ENCODE measurements at regions not wholly inside any gene's neighbourhood (a gene's known extent, or its start where the extent isn't known, plus 50 kb on each side); places are given as distances from the start of the nearest gene placed in this dataset.
A peak's percentile ranks its signal among the peaks of the same experiment; 100 is the strongest.

DNA sequence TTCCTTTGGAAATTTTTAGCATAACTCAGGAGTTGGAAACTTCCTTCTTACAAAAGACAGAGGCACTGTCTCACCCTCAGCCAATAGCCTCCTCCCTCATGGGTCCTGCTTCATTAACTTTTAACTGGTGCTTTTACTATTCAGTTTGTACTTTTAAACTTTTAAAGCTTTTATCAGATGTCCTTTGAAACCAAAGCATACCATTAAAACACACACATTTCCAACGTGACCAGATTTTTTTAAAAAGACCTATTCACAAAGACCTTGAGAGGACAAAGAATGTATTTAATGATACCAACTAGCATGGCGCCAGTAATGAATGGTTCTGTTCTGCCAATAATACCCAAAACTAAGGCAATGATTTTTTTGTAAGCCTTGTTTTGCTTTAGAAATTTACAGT is 173.6 kb upstream of the EEA1 start:
- no peak for DNase-seq (ENCODE audit: low read depth in 2 of 2)

DNA sequence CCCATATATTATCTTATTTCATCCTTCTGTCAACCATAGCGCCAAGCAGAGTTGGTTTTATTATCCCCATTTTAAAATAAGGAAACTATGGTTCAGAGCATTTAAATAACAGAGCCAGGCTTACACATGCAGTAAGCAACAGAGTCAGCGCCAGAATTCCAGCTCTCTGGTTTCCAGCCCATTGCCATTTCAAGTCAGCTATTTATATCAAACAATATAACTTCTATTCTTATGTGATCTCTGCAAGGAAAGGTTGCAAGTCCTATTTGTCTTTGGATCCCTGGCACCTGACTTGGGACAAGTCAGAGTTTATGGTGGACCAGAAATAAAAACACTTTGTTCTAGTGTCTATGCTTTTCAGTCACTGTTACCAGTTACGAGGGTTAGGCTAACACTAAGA is 174.1 kb upstream of the EEA1 start:
- DNase-seq (ENCODE audit: low read depth in 2 of 2), result no peak

DNA sequence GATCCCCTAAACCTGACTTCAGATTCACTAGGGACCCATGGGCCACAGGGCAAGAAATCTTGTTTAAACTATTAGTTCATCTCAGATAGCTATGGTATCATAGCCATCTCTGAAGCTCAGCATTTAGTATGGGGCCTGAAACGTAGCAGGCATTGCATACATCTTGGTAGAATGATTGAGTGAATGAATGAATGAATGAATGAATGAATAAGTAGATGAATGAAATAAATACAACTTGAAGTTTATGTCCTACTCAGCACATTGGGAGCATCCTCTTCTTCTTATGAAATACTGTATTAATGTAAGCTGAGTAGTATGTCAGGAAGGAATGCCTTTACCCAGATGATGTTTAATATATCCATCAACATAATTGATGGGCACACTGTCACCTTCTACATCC is 175.4 kb upstream of the EEA1 start:
- no peak for DNase-seq (ENCODE audit: low read depth in 2 of 2)

DNA sequence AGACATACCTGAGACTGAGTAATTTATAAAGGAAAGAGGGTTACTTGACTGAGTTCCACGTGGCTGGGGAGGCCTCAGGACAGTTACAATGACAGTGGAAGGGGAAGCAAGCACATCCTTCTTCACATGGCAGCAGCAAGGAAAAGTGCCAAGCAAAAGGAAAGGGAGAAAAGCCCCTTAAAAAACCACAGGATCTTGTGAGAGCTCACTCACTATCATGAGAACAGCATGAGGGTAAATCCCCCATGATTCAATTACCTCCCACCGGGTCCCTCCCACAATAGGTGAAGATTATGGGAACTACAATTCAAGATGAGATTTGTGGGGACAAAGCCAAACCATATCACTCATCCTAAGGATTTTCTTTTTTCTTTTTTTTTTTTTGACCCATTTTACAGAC is 177.8 kb upstream of the EEA1 start:
- no peak for DNase-seq (ENCODE audit: low read depth in 2 of 2)

- no peak for DNase-seq (ENCODE audit: low read depth in 2 of 2)
Observed at GRCh38 chr12:93107514-93108312, 178.6 kb upstream of the EEA1 start.

DNA sequence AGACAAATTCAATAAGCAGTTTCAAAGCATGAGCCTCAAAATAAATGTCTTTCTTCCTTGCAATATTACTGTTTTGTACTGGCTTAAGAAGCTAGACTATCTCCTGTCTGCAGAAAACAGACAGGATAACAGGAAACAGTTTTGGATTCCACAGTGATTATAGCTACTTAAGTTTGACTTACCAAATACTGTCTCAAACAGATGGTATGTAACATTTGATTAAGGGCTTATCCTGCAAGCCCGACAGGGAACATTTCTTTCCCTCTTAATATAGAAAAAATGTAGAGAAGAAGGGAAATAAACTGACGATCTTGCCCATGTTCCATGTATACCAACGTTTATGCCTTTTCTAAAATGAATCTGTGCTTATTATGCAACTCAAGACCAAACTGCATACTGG is 179.9 kb upstream of the EEA1 start:
- peak in 1 of 2 donors; percentile 63 for DNase-seq (ENCODE audit: low read depth in 2 of 2)

DNA sequence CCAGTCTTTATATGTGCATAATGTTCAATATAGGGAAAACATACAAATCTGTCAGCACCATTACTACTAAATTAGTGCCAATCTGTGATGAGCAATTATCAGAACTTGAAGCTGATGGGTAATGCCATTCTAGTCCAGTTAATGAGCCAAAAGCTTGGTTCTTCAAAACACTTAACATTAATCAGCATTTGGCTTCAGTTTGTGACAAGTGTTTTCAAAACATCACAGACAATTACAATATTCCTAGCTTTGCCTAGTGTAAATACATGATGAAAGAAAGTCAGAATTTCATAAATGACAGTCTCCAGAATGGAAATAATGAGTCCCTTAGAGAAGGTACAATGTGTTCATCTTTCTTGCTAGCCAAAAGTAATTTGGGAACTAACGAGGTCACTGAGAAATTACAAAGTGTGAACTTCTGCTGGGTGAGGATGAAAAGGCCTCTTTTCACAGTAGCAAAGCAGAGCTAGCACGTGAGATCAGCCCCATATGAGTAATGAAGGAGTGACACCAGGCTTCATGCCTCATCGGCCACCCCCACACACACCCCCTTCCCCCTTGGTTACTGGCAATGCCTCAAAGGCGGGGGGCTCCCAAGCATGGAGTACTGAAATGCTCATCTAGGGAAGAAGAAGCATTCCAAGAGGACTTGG is 180.6 kb upstream of the EEA1 start:
- DNase-seq (ENCODE audit: low read depth in 2 of 2), result no peak

GRCh38 chr12:93111773-93112172 is 182.7 kb upstream of the EEA1 start:
- DNase-seq (ENCODE audit: low read depth in 2 of 2), result peak in 1 of 2 donors; percentile 98

GRCh38 chr12:93113317-93114006 is 184.4 kb upstream of the EEA1 start:
- DNase-seq (ENCODE audit: low read depth in 2 of 2), result peak in 1 of 2 donors; percentile 93

- no peak for DNase-seq (ENCODE audit: low read depth in 2 of 2)
Observed at GRCh38 chr12:93115198-93115601, 186.1 kb upstream of the EEA1 start.

- DNase-seq (ENCODE audit: low read depth in 2 of 2), result peak in 1 of 2 donors; percentile 68
Observed at GRCh38 chr12:93115646-93116045, 186.6 kb upstream of the EEA1 start.

DNA sequence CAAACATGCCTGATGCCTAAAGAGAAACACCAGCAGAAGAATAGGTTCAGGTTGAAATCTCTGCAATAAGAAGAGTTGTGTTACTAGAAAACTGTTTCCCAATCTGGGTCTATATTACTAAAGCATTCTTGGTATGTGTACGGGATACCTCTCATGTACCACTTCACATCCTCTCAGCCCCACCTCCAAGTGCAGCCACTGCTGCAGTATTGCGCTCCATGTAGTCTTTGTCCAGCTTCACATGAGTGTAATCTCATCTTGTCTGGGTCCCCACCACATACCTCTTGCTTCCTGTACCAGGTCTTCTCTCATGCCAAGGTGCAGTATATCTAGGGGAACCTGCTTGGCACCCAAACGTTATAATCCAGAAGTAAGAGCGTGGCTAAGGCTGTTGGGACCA is 187.5 kb upstream of the EEA1 start:
- no peak for DNase-seq (ENCODE audit: low read depth in 2 of 2)

DNA sequence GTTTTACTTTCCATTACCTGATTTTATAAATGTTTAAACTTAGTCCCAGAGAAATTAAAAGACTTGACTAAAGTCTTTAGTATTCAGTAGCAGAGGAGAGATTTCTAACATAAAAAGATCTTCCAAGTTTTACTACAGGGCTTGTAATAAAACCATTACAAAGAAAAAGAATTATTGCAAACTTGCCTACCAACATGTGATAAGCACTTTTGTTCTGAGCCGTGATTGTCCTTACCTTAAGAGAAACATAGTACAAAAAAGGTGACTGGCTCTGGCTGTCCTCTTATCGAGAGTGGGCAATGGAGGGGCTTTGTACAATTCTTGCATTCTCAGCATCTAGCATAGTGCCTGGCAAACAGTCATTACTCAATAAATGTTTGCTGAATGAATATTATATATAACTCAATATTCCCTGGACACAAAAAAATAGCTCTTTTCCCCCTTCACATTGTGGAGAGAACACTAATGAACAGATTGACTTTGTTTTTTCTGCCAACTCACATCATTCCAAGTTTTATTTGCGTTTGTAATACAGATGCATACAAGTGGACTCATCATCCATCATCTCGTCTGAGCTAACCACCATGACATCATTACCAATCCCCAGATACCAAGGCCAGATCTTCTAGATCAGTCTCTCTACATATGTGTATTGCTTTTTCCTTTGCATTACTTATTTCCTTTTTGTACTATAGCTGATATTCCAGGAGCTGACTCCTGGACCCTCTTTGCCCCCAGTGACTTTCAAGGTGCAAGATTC is 192.8 kb upstream of the EEA1 start:
- DNase-seq (ENCODE audit: low read depth in 2 of 2), result no peak

DNA sequence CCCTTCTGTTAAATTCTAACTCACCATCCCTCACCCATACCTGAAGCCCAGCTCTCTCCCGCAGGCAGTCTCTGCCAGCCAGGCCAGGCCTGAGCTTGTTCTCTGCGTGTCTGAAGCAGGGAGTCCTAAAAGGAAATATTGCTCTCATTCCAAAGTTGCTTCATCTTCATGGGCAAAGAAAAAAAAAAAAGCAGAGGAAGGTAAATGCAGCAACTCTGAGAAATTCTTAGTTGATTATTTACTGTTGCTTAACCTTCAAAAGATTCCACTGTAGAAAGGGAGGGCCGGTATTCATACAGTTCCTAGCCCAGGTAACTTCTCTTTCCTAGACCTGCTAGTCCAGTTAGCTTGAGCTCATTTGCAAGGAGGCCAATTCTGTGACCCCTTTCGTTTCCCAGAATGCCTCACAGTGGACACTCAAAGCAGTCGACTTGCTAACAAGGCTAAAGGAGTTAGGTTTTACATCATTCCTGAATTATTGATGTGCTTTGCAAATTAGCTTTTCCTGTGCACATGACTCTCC is 193.5 kb upstream of the EEA1 start:
- no peak for DNase-seq (ENCODE audit: low read depth in 2 of 2)

GRCh38 chr12:93125126-93125525 is 196.0 kb upstream of the EEA1 start:
- DNase-seq (ENCODE audit: low read depth in 2 of 2), result no peak

- no peak for DNase-seq (ENCODE audit: low read depth in 2 of 2)
Observed at GRCh38 chr12:93126069-93126474, 197.0 kb upstream of the EEA1 start.

DNA sequence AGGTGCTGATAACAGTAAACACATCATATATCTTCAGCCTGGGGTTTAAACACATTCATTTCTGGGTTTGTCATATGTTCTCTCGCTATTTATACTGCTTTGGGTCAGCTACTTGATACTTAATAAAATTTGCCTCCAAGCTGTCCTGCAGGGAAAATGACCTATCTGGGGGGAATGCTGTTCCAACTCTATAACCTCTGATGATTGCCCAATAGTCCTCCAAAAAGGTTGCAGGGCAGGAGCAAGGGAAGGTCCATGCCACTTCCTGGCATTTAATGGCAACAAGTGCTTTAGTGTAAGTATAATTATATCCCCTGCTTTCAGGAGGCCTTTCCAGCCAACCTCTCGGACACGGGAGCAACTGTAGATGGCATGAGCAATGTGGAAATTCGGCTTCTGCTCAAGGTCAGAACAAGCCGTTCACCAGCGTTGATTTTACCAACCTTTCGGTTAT is 198.0 kb upstream of the EEA1 start:
- DNase-seq (ENCODE audit: low read depth in 2 of 2), result no peak

GRCh38 chr12:93127582-93128331 is 198.7 kb upstream of the EEA1 start:
- no peak for DNase-seq (ENCODE audit: low read depth in 2 of 2)

- DNase-seq (ENCODE audit: low read depth in 2 of 2), result no peak
Observed at GRCh38 chr12:93128332-93128707, 199.2 kb upstream of the EEA1 start.

DNA sequence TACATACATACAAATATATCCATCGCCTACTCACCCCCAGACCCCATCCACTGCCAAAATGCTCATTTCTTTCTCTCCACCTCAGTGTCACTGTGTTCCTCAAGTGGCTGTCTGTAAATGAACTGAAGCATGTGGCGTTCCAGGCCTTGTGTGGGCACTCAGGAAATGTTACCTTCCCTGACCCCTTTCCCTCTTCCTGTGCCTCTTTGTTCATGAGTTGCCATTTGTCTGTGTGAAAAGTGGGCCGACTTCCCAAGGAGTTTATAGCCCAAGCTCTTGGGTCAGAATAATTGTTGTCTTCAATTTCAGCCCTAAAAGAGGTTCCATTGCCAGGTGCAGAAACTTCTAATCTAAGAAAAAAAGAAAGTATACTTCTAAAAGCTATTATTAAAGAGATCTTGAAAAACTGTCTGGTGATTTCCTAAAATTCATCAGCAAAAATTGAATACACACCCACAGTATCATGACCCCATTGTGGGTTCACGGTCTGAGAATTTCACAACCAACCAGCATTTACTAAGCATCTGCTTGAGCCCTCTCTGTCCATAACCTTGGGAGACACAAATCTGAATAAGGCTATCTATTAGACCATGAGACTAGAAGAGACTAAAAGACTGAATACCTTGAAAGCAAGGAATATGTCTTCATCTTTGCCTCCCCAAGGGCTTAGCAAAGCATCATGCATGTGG is 201.4 kb upstream of the EEA1 start:
- peak in 1 of 2 donors; percentile 89 for DNase-seq (ENCODE audit: low read depth in 2 of 2)
